Psoas muscle (tissue), 7 donors: ENCODE measurements at regions not wholly inside any gene's neighbourhood (a gene's known extent, or its start where the extent isn't known, plus 50 kb on each side); places are given as distances from the start of the nearest gene placed in this dataset.

Experiments used
- ATAC-seq, 4 donors: fragments of 200-7000 bp; cut with Tn5 transposase; one replicate each; pipeline ENCODE4 v1.9.1; 2020; ENCODE audit warnings: moderate library complexity in 3 of 4, mild to moderate bottlenecking in 2 of 4
- DNase-seq, 2 donors: peaks; one replicate each; pipeline ENCODE4 v3.0.0-alpha.2; 2020
- H3K27ac ChIP-seq: fragments of 200-600 bp; one replicate; pipeline ENCODE4 v1.8.0; 2022
- H3K27me3 ChIP-seq, 3 donors: fragments of 200-600 bp in 1 of 3; one replicate each; pipeline versions ENCODE4 v1.6.1 to v1.8.0; 2013 to 2022; ENCODE audit warnings: low read length in 2 of 3, mild to moderate bottlenecking in 2 of 3, moderate library complexity in 1 of 3; ENCODE audit not compliant: insufficient read depth in 3 of 3
- H3K36me3 ChIP-seq, 2 donors: fragments of 200-600 bp in 1 of 2; one replicate each; pipeline versions ENCODE4 v1.6.1 to v1.8.0; 2013 to 2022; ENCODE audit warnings: low read depth in 1 of 2, mild to moderate bottlenecking in 1 of 2, moderate library complexity in 1 of 2; ENCODE audit not compliant: insufficient read depth in 1 of 2
- H3K4me1 ChIP-seq: fragments of 200-600 bp; one replicate; pipeline ENCODE4 v1.8.0; 2022
- H3K4me3 ChIP-seq: fragments of 200-600 bp; one replicate; pipeline ENCODE4 v1.8.0; 2022; ENCODE audit warnings: mild to moderate bottlenecking
- H3K9me3 ChIP-seq: fragments of 200-600 bp; one replicate; pipeline ENCODE4 v1.8.0; 2022
- WGBS, 3 donors: extraction: QIAGEN DNeasy Blood & Tissue Kit; methylation state at CpG; one replicate each; pipeline versions ENCODE4 v1.1.6 to v1.1.7; 2013; 5-methylcytosine and 5-hydroxymethylcytosine counted together
- intact Hi-C, 2 donors: fragments of 100-400 bp; cut with DNase I; formaldehyde crosslinking; loops; one replicate each; pipeline versions ENCODE4 v1.11.0 to v1.14.2; 2022
- TF ChIP-seq, protein P1 (sequence below): fragments of 200-600 bp; IDR thresholded peaks from one replicate; pipeline ENCODE4 v1.8.0; 2022; ENCODE audit warnings: antibody characterized with exemption
- donor health status: healthy with polysubstance abuse.
- donor health status: DM: no; HTN: no; CAD: no; lungs with moderate emphysema.
- donor health status: Bipolar disorder and iron deficiency.
- donor health status: healthy.
- donor health status: DM: yes; HTN: yes; CAD: no.
- donor health status: DM: no; HTN: no; CAD: no.
- donor health status: DM: yes; HTN: yes; CAD: no.

GRCh38 chr6:110532431-110532830, 56.0 kb upstream of the SLC22A16 start:
- Histone ChIP-seq H3K27ac (no peak overlapping the region), H3K36me3 (no peaks in the 10 kb centered on the region), H3K27me3 (no peaks in the 10 kb centered on the region), H3K4me1 (no peaks in the 10 kb centered on the region), H3K9me3 (no peaks in the 10 kb centered on the region), H3K4me3 (no peak overlapping the region)
- 17 to 36% (median 23%) methylated on average over 1 of the region's 1 CpG for WGBS, 3 donors
- TF ChIP-seq, protein P1, sequence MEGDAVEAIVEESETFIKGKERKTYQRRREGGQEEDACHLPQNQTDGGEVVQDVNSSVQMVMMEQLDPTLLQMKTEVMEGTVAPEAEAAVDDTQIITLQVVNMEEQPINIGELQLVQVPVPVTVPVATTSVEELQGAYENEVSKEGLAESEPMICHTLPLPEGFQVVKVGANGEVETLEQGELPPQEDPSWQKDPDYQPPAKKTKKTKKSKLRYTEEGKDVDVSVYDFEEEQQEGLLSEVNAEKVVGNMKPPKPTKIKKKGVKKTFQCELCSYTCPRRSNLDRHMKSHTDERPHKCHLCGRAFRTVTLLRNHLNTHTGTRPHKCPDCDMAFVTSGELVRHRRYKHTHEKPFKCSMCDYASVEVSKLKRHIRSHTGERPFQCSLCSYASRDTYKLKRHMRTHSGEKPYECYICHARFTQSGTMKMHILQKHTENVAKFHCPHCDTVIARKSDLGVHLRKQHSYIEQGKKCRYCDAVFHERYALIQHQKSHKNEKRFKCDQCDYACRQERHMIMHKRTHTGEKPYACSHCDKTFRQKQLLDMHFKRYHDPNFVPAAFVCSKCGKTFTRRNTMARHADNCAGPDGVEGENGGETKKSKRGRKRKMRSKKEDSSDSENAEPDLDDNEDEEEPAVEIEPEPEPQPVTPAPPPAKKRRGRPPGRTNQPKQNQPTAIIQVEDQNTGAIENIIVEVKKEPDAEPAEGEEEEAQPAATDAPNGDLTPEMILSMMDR: no peak
- no peak for ATAC-seq
- DNase-seq: no peak
- intact Hi-C loops: loop anchor here in 1 of 2 donors (10.0 kb wide), 1 partner anchor 152 kb away; no protein-coding TSS in a partner anchor

- ATAC-seq: no peak
- no peak for DNase-seq
- intact Hi-C loops: loop anchor here in 1 of 2 donors (10.0 kb wide), 1 partner anchor 154 kb away; no protein-coding TSS in a partner anchor
These were observed 54.3 kb upstream of the SLC22A16 start for GRCh38 chr6:110530671-110531070.

GRCh38 chr6:110529907-110530306, 53.5 kb upstream of the SLC22A16 start:
- TF ChIP-seq, protein P1: no peak
- Histone ChIP-seq H3K9me3 (no peaks in the 10 kb centered on the region), H3K27me3 (no peaks in the 10 kb centered on the region), H3K4me3 (no peak overlapping the region), H3K36me3 (no peaks in the 10 kb centered on the region), H3K4me1 (no peaks in the 10 kb centered on the region), H3K27ac (no peak overlapping the region)
- WGBS, 3 donors: 73 to 88% (median 77%) methylated on average over 3 of the region's 3 CpGs
- no peak for DNase-seq
- intact Hi-C loops: loop anchor here (10.0 kb wide), 3 partner anchors 155 to 685 kb away; partner anchors contain the start of gene GTF3C6 (in 1 of the 2)
- no peak for ATAC-seq

More at GRCh38 chr6:110530671-110531070, 54.3 kb upstream of the SLC22A16 start:
- H3K9me3 ChIP-seq: no peaks in the 10 kb centered on the region
- no peaks in the 10 kb centered on the region for H3K27me3 ChIP-seq
- WGBS, 3 donors: 78 to 84% (median 83%) methylated on average over 2 of the region's 2 CpGs
- no peak overlapping the region for H3K27ac ChIP-seq
- H3K4me3 ChIP-seq: no peak overlapping the region
- no peaks in the 10 kb centered on the region for H3K4me1 ChIP-seq
- H3K36me3 ChIP-seq: no peaks in the 10 kb centered on the region
- TF ChIP-seq, protein P1: no peak

DNA sequence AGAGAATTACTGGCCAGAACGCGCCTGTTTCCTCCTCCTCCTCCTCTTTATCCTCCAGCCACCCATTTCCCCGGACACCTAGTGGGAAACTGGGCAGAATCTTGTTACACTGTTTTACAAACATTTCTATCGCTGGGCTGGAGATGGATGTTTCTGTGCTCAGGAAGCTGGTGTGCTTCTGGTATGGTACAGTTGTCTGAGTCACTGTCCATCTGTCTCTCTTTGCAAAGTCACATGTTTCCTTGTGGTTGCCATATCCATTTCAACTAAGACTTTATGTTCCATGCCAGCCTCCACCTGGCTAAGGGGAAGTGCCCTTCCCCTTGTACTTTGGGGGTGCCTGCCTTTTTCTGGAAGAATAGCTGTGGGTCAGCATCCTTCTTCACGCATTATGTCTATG, 52.9 kb upstream of the SLC22A16 start:
- Histone ChIP-seq H3K9me3 (no peaks in the 10 kb centered on the region), H3K4me1 (no peaks in the 10 kb centered on the region), H3K4me3 (no peak overlapping the region), H3K27ac (no peak overlapping the region), H3K27me3 (no peaks in the 10 kb centered on the region), H3K36me3 (no peaks in the 10 kb centered on the region)
- intact Hi-C loops: loop anchor here (10.0 kb wide), 2 partner anchors 425 to 685 kb away; partner anchors contain the start of gene GTF3C6 (in 1 of the 2)
- 65 to 70% (median 70%) methylated on average over 5 of the region's 5 CpGs for WGBS, 3 donors
- TF ChIP-seq, protein P1: no peak
- ATAC-seq (peak in 3 of 4 donors; percentile 23 to 64 (median 39)), DNase-seq (no peak)

GRCh38 chr6:110528930-110529325, 52.5 kb upstream of the SLC22A16 start:
- no peak overlapping the region for H3K4me3 ChIP-seq
- H3K27me3 ChIP-seq: no peaks in the 10 kb centered on the region
- intact Hi-C loops: loop anchor here (1.0 to 10.0 kb wide), 3 partner anchors 420 to 686 kb away; partner anchors contain the start of gene GTF3C6 (in 1 of the 2)
- no peak overlapping the region for H3K27ac ChIP-seq
- TF ChIP-seq, protein P1: no peak
- no peaks in the 10 kb centered on the region for H3K4me1 ChIP-seq
- ATAC-seq (no peak), DNase-seq (no peak)
- 85 to 90% (median 87%) methylated on average over 6 of the region's 6 CpGs for WGBS, 3 donors
- H3K9me3 ChIP-seq: no peaks in the 10 kb centered on the region
- H3K36me3 ChIP-seq: no peaks in the 10 kb centered on the region
